Activated T-helper 1 cell treated with anti-CD3 and anti-CD28 coated beads, Interleukin-12 subunit alpha, Interleukin-12 subunit beta, Interleukin-2, Interleukin-4 antibody, amounts not matched to agents 30 ng/mL and 10 ng/mL and 1 ng/mL, durations not matched to agents 14 hours and 24 hours and 36 hours (primary cell): ENCODE measurements at regions not wholly inside any gene's neighbourhood (a gene's known extent, or its start where the extent isn't known, plus 50 kb on each side); places are given as distances from the start of the nearest gene placed in this dataset.

ENCODE experiments used
- DNase-seq: peaks from one replicate; pipeline ENCODE4 v3.0.0; 2021; ENCODE audit warnings: low spot score
- H3K27ac Mint-ChIP-seq: one replicate; pipeline ENCODE4 v1.8.0; 2021; ENCODE audit warnings: mild to moderate bottlenecking, mixed read lengths
- H3K27me3 Mint-ChIP-seq: one replicate; pipeline ENCODE4 v1.8.0; 2022; ENCODE audit warnings: mild to moderate bottlenecking, moderate library complexity, mixed read lengths; ENCODE audit not compliant: insufficient read depth
- H3K36me3 Mint-ChIP-seq: one replicate; pipeline ENCODE4 v1.8.0; 2021; ENCODE audit warnings: low read depth, mixed read lengths
- H3K4me1 Mint-ChIP-seq: one replicate; pipeline ENCODE4 v1.8.0; 2021; ENCODE audit warnings: low read depth, mixed read lengths
- H3K4me3 Mint-ChIP-seq: one replicate; pipeline ENCODE4 v1.8.0; 2021; ENCODE audit warnings: mild to moderate bottlenecking, moderate library complexity, mixed read lengths
- H3K9me3 Mint-ChIP-seq: one replicate; pipeline ENCODE4 v1.8.0; 2021; ENCODE audit warnings: mixed read lengths
- intact Hi-C: fragments of 100-400 bp; cut with micrococcal nuclease; formaldehyde crosslinking; loops from one replicate; pipeline ENCODE4 v1.15.1; 2024

- no peaks in the 10 kb centered on the region for H3K36me3 Mint-ChIP-seq
- H3K27ac Mint-ChIP-seq, result no peak overlapping the region
- intact Hi-C loops, result no loop called here
- H3K9me3 Mint-ChIP-seq, result no peaks in the 10 kb centered on the region
- H3K27me3 Mint-ChIP-seq, result no peaks in the 10 kb centered on the region
- no peak overlapping the region for H3K4me3 Mint-ChIP-seq
- no peaks in the 10 kb centered on the region for H3K4me1 Mint-ChIP-seq
- no peak for DNase-seq
These were observed 512.0 kb downstream of the CMPK2 start for GRCh38 chr2:6353669-6354068.

- Mint-ChIP-seq H3K4me3 (no peak overlapping the region), H3K27ac (no peak overlapping the region), H3K9me3 (no peaks in the 10 kb centered on the region), H3K4me1 (no peaks in the 10 kb centered on the region), H3K36me3 (no peaks in the 10 kb centered on the region), H3K27me3 (no peaks in the 10 kb centered on the region)
- no peak for DNase-seq
- intact Hi-C loops, result no loop called here
These were observed 511.2 kb downstream of the CMPK2 start for GRCh38 chr2:6354546-6354945.

GRCh38 chr2:6355886-6356761 is 509.6 kb downstream of the CMPK2 start:
- intact Hi-C loops, result no loop called here
- Mint-ChIP-seq H3K27me3 (no peaks in the 10 kb centered on the region), H3K27ac (no peak overlapping the region), H3K4me1 (no peaks in the 10 kb centered on the region), H3K36me3 (no peaks in the 10 kb centered on the region), H3K9me3 (no peaks in the 10 kb centered on the region), H3K4me3 (no peak overlapping the region)
- no peak for DNase-seq

DNA sequence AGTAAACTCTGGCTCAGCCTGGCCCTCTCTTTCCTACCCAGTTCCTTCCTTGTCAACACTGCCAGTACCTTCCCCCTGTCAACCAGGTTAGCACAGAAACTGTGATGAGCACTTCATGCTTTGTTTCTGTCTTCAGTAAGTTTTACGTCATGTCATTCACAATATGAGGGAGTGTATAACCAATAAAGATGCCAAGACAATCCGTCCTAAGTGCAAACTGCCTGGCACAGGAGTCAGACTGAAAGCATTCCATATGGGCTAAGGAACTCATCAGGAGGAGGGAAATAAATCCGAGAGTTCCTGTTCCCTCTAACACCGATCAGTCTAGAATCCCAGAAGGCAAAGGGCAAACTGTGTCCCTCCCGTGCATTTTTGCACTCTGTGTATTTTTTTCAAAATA is 507.2 kb downstream of the CMPK2 start:
- H3K36me3 Mint-ChIP-seq, result no peaks in the 10 kb centered on the region
- H3K4me3 Mint-ChIP-seq, result no peak overlapping the region
- H3K27ac Mint-ChIP-seq, result no peak overlapping the region
- no peak for DNase-seq
- H3K4me1 Mint-ChIP-seq, result no peaks in the 10 kb centered on the region
- H3K27me3 Mint-ChIP-seq, result no peaks in the 10 kb centered on the region
- intact Hi-C loops, result no loop called here
- H3K9me3 Mint-ChIP-seq, result no peaks in the 10 kb centered on the region

DNA sequence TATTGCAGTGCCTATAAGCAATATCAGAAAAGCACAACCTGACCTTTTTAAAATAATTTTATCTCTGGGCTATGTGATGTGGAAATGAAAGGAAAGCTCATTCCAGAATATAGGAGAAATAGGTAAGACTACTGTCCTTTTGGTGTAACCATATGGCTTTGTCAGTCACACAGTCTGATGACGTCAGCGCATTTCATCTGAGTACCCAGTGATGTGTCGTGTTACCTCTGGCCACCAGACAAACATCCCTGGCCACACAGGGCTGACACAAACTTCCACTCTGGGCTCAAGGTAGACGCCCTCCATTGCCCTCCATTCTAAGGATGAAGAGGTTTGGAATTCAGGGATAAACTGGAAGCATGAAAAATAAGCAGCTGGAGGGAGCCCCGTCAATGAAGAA is 506.7 kb downstream of the CMPK2 start:
- DNase-seq, result no peak

DNA sequence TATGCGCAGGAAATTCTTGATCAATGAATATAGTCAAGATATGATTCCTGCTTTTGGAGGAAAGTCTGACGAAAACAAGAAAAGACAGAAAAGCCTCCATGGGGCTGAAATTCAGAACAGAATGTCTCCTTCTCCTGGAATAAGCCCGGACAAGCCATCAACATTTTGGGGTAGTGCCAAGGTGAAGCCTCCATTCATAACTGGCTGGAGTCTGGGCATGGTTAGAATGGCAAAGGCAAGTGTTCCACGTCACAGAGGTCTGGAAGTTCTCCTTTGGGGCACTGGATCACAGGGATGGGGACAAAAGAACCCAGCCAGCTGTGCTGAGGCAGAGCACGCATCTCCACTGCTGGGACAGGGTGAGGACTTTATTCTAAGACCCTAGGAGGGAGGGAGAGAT is 505.7 kb downstream of the CMPK2 start:
- no peak overlapping the region for H3K27ac Mint-ChIP-seq
- no peaks in the 10 kb centered on the region for H3K27me3 Mint-ChIP-seq

More for the DNA sequence above, 506.7 kb downstream of the CMPK2 start:
- Mint-ChIP-seq H3K9me3 (no peaks in the 10 kb centered on the region), H3K27me3 (no peaks in the 10 kb centered on the region), H3K4me3 (no peak overlapping the region), H3K4me1 (no peaks in the 10 kb centered on the region), H3K27ac (no peak overlapping the region), H3K36me3 (no peaks in the 10 kb centered on the region)
- intact Hi-C loops, result no loop called here

DNA sequence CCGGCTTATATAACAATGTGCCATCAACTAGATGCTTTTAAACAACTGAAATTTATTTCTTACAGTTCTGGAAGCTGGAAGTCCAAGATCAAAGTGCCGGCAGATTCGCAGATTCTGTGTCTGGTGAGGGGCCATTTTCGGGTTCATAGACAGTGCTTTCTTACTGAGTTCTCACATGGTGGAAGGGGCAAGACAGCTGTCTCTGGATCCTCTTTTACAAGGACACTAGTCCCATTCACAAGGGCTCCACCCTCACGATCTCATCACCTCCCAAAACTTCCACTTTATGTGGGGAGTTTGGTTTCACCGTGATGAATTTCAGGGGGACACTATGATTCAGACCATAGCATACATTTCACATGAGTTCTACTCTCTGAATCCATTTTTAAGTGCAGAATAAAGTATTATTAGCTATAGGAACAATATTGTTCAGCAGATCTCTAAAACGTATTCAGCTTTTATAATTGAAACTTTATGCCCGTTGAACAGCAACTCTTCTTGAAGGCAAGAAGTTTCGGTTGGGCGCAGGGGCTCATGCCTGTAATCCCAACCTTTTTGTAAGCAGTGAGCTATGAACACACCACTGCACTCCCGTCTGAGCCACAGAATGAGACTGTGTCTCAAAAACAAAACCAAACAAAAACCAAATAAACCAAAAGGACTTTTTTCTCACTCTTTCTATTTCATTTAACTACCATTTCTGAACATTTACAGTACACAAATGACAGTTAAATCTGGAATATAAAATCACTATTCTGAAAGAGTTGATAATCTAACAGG is 502.8 kb downstream of the CMPK2 start:
- H3K4me1 Mint-ChIP-seq, result no peaks in the 10 kb centered on the region
- DNase-seq, result no peak
- no peaks in the 10 kb centered on the region for H3K36me3 Mint-ChIP-seq
- no peaks in the 10 kb centered on the region for H3K9me3 Mint-ChIP-seq
- H3K27ac Mint-ChIP-seq, result no peak overlapping the region
- intact Hi-C loops, result no loop called here
- H3K27me3 Mint-ChIP-seq, result no peaks in the 10 kb centered on the region
- H3K4me3 Mint-ChIP-seq, result no peak overlapping the region

More for the DNA sequence above, 505.7 kb downstream of the CMPK2 start:
- Mint-ChIP-seq H3K9me3 (no peaks in the 10 kb centered on the region), H3K4me3 (no peak overlapping the region), H3K4me1 (no peaks in the 10 kb centered on the region), H3K36me3 (no peaks in the 10 kb centered on the region)
- intact Hi-C loops, result no loop called here
- no peak for DNase-seq

DNA sequence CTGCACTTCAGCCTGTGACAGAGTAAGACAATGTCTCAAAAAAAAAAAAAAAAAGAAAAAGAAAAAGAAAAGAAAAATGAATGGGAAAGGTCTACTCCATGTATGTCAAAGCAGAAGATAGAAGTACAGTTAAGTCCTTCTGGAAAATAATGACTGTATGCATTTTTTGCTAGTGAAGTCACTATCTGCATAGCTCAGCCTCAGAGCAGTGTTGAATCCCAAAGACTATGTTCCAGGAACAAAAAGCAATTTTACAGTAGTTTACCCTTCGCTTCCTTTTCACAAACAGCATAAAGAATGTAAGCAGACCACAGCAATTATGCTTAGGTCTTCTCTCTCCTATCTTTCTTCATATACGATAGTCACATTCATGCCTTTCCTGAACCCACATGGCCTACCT is 497.4 kb downstream of the CMPK2 start:
- H3K27ac Mint-ChIP-seq, result no peak overlapping the region

DNA sequence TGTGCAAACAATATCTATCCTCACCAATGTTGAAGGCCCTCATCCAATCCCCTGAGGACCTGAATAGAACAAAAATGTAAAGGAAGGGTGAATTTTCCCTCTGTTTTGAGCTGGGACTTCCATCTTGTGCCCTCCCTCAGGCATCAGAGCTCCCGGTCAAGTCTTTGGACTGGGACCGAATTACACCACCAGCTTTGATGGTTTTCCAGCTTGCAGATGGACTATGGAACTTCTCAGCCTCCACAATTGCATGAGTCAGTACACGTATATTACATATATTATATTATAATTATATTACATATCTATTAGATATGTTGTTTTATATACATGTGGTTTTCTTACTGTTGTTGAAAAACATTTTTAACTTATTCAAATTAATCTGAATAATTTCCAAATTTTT is 496.4 kb downstream of the CMPK2 start:
- intact Hi-C loops, result no loop called here
- Mint-ChIP-seq H3K9me3 (no peaks in the 10 kb centered on the region), H3K4me1 (no peaks in the 10 kb centered on the region), H3K36me3 (no peaks in the 10 kb centered on the region), H3K4me3 (no peak overlapping the region), H3K27me3 (no peaks in the 10 kb centered on the region), H3K27ac (no peak overlapping the region)
- no peak for DNase-seq

More for the DNA sequence above, 497.4 kb downstream of the CMPK2 start:
- no peak for DNase-seq
- H3K4me3 Mint-ChIP-seq, result no peak overlapping the region
- no peaks in the 10 kb centered on the region for H3K9me3 Mint-ChIP-seq
- H3K27me3 Mint-ChIP-seq, result no peaks in the 10 kb centered on the region
- no peaks in the 10 kb centered on the region for H3K4me1 Mint-ChIP-seq
- intact Hi-C loops, result no loop called here
- no peaks in the 10 kb centered on the region for H3K36me3 Mint-ChIP-seq

DNA sequence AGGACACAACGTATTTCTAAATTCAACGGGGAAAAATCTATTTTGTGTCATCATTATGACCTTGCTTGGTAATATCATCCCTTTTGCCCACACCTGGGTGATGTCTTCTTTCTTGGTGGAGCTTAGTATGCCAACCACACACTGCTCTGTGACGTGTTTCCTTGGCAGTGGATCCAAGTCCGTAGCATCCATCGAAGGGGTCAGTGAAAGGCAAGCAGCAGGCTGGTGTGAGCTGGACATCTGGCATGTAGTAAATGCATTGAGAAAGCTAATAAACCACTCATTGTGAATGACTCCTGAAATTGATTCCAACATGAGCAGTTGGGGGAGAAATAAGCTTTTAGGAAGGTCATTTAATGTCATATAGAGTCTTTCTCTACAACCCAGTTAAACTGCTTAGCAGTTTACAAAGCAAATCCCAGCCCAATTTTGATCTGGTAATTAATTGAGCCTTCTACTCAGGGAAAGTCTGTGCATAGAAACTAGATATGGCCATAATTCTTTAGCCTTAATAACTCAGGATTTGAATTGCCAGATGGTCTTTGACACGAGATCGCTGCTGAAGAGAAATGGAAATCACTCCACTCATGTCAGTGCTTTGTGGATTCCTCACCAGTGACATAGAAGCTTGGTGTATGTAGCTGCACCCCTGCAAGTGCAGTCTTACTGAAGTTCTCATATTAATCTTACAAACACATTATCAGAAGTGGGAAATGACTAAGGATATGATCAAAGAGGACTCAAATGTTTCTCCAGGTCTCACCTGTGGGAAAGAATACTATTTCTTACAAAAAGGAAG is 494.8 kb downstream of the CMPK2 start:
- H3K9me3 Mint-ChIP-seq, result no peaks in the 10 kb centered on the region
- no peaks in the 10 kb centered on the region for H3K36me3 Mint-ChIP-seq
- DNase-seq, result no peak
- intact Hi-C loops, result no loop called here
- H3K4me1 Mint-ChIP-seq, result no peaks in the 10 kb centered on the region
- H3K27me3 Mint-ChIP-seq, result no peaks in the 10 kb centered on the region
- H3K4me3 Mint-ChIP-seq, result no peak overlapping the region
- H3K27ac Mint-ChIP-seq, result no peak overlapping the region

- intact Hi-C loops, result no loop called here
- no peaks in the 10 kb centered on the region for H3K4me1 Mint-ChIP-seq
- H3K27me3 Mint-ChIP-seq, result no peaks in the 10 kb centered on the region
- H3K27ac Mint-ChIP-seq, result no peak overlapping the region
- no peak for DNase-seq
- no peaks in the 10 kb centered on the region for H3K9me3 Mint-ChIP-seq
- H3K4me3 Mint-ChIP-seq, result no peak overlapping the region
- no peaks in the 10 kb centered on the region for H3K36me3 Mint-ChIP-seq
These were observed 493.3 kb downstream of the CMPK2 start for GRCh38 chr2:6372317-6372901.

DNA sequence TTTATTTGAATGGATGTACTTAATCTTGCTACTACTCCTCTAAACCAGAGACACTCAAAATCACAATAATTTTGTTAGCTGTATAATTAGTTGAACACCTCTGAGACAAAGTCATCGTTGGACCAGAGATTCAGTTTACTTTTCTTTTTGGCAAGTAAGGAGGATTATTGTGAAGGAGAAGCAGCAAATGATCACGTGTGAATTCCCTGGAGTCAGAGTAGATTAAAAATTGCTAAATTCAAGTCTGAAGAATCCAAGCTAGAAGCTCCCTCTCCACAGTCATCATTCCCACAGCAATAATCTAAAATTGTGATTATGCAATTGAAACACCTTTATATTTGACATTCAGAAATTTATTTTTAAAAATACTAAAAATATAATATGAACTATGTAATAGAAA is 484.4 kb downstream of the CMPK2 start:
- H3K36me3 Mint-ChIP-seq, result no peaks in the 10 kb centered on the region
- H3K4me3 Mint-ChIP-seq, result no peak overlapping the region
- no peak for DNase-seq
- H3K27me3 Mint-ChIP-seq, result no peaks in the 10 kb centered on the region
- intact Hi-C loops, result no loop called here
- no peaks in the 10 kb centered on the region for H3K4me1 Mint-ChIP-seq
- H3K9me3 Mint-ChIP-seq, result no peaks in the 10 kb centered on the region
- no peak overlapping the region for H3K27ac Mint-ChIP-seq
